Parathyroid adenoma (tissue), 2 donors: ENCODE measurements at regions not wholly inside any gene's neighbourhood (a gene's known extent, or its start where the extent isn't known, plus 50 kb on each side); places are given as distances from the start of the nearest gene placed in this dataset.

ENCODE experiments used
- H2AFZ ChIP-seq: fragments of 300-600 bp; sonication (generic); one replicate; pipeline ENCODE4 v1.7.0; 2017; ENCODE audit warnings: antibody characterized with exemption, mild to moderate bottlenecking
- H3K27ac ChIP-seq: fragments of 300-600 bp; sonication (generic); one replicate; pipeline ENCODE4 v1.7.0; 2017
- H3K27me3 ChIP-seq: fragments of 300-600 bp; sonication (generic); one replicate; pipeline ENCODE4 v1.7.0; 2017; ENCODE audit warnings: low read length; ENCODE audit not compliant: control insufficient read depth, insufficient read depth
- H3K36me3 ChIP-seq: fragments of 300-600 bp; sonication (generic); one replicate; pipeline ENCODE4 v1.7.0; 2017; ENCODE audit warnings: low read length; ENCODE audit not compliant: control insufficient read depth, insufficient read depth
- H3K4me1 ChIP-seq: fragments of 300-600 bp; sonication (generic); one replicate; pipeline ENCODE4 v1.7.0; 2017; ENCODE audit warnings: control low read depth
- H3K4me2 ChIP-seq: fragments of 300-600 bp; sonication (generic); one replicate; pipeline ENCODE4 v1.7.0; 2017; ENCODE audit warnings: low read length
- H3K4me3 ChIP-seq: fragments of 300-600 bp; sonication (generic); one replicate; pipeline ENCODE4 v1.7.0; 2017; ENCODE audit warnings: low read depth, low read length
- H3K79me2 ChIP-seq: fragments of 300-600 bp; sonication (generic); one replicate; pipeline ENCODE4 v1.7.0; 2017; ENCODE audit warnings: control low read depth
- H3K9ac ChIP-seq: fragments of 300-600 bp; sonication (generic); one replicate; pipeline ENCODE4 v1.7.0; 2017; ENCODE audit warnings: mild to moderate bottlenecking
- H3K9me3 ChIP-seq: fragments of 300-600 bp; sonication (generic); one replicate; pipeline ENCODE4 v1.7.0; 2017; ENCODE audit warnings: low read length; ENCODE audit not compliant: control insufficient read depth
- CTCF ChIP-seq: fragments of 300-600 bp; sonication (generic); IDR thresholded peaks from one replicate; pipeline ENCODE4 v1.7.0; 2017; ENCODE audit warnings: antibody characterized with exemption, mild to moderate bottlenecking
- donor health status: primary hyperparathyroidism.

DNA sequence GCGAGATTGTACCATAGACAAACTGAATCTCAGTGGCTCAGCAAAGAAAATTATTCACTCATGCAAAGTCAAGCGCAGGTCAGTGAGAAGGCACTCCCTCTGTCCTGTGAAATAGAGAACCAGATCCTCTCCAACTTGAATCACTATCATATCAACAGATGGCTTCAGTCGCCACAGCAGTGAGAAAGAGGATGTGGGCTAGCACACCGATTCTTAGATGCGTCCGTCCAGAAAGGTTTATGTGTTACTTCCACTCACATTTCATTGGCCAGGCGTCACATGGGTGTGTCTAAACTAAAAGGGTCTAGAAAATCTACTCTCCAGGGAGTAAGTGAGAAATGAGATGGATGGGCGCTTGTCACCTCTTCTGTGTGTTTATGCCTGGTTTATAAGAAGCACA is 141.6 kb upstream of the KBTBD8 start:
- no peaks in the 10 kb centered on the region for H3K27me3 ChIP-seq
- H3K4me3 ChIP-seq = no peak overlapping the region
- H3K9me3 ChIP-seq = no peaks in the 10 kb centered on the region
- H3K79me2 ChIP-seq = no peaks in the 10 kb centered on the region
- no peak for TF ChIP-seq CTCF
- no peak overlapping the region for H3K9ac ChIP-seq
- H3K27ac ChIP-seq = no peak overlapping the region
- H3K4me1 ChIP-seq = no peaks in the 10 kb centered on the region
- H2AFZ ChIP-seq = no peak overlapping the region
- H3K4me2 ChIP-seq = no peak overlapping the region
- H3K36me3 ChIP-seq = no peaks in the 10 kb centered on the region

- H2AFZ ChIP-seq = no peak overlapping the region
- TF ChIP-seq CTCF = no peak
- no peaks in the 10 kb centered on the region for H3K4me1 ChIP-seq
- no peaks in the 10 kb centered on the region for H3K79me2 ChIP-seq
- no peaks in the 10 kb centered on the region for H3K27me3 ChIP-seq
- H3K9me3 ChIP-seq = no peaks in the 10 kb centered on the region
- no peak overlapping the region for H3K27ac ChIP-seq
- H3K4me3 ChIP-seq = no peak overlapping the region
- no peak overlapping the region for H3K9ac ChIP-seq
- no peaks in the 10 kb centered on the region for H3K36me3 ChIP-seq
- no peak overlapping the region for H3K4me2 ChIP-seq
Measured at GRCh38 chr3:66858656-66859381, 139.3 kb upstream of the KBTBD8 start.

- Histone ChIP-seq H2AFZ (no peak overlapping the region), H3K9ac (no peak overlapping the region), H3K4me1 (no peaks in the 10 kb centered on the region), H3K27me3 (no peaks in the 10 kb centered on the region), H3K9me3 (no peaks in the 10 kb centered on the region), H3K4me2 (no peak overlapping the region), H3K27ac (no peak overlapping the region), H3K79me2 (no peaks in the 10 kb centered on the region), H3K36me3 (no peaks in the 10 kb centered on the region), H3K4me3 (no peak overlapping the region)
- no peak for TF ChIP-seq CTCF
Measured at GRCh38 chr3:66860771-66861170, 137.3 kb upstream of the KBTBD8 start.

DNA sequence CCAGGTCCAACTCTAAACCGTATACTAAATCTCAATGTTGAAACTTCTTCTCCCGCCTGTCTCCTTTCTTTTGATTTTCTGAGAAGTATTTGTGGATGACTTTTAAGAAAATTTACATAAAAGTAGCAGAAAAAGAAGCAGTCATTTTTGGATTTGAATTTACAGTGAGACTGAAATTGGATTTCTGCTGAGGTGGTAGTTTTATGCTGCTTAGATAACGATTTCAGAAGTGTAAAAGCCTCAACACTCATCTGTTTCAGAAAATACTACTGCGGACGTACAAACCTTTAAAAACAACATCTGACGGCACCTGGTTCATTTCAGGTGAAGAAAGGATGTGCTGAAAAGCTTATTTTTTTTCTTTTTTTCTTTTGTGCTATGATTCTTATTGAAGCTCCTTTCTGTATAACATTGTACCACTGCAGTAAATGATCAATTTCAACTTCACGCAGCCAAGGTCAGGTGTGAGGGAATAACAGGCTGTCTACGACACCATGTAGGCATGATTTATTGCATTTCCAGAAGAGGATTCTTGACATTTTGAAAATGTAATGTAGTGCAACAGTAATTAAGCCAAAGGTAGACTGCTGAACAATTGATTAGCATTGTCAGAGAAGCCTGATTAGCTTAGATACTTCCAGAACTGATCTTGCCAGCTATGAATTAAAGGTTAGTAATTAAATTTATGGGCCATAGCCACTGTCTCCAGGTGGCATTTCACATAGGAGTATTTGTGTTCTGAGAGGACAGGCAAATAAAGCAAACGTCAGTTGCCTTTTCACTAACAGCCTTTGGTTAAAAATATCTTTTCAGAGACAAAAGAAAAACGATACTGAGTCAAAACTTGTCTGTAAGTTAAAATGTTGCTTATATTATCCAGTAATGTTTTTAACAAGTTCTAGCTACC is 134.6 kb upstream of the KBTBD8 start:
- TF ChIP-seq CTCF = no peak
- H3K4me3 ChIP-seq = no peak overlapping the region
- H3K4me2 ChIP-seq = no peak overlapping the region
- H3K36me3 ChIP-seq = no peaks in the 10 kb centered on the region
- no peak overlapping the region for H3K27ac ChIP-seq
- no peak overlapping the region for H2AFZ ChIP-seq
- no peak overlapping the region for H3K9ac ChIP-seq
- H3K4me1 ChIP-seq = no peaks in the 10 kb centered on the region
- no peaks in the 10 kb centered on the region for H3K9me3 ChIP-seq
- no peaks in the 10 kb centered on the region for H3K27me3 ChIP-seq
- H3K79me2 ChIP-seq = no peaks in the 10 kb centered on the region
